ENCODE measurements at regions not wholly inside any gene's neighbourhood (a gene's known extent, or its start where the extent isn't known, plus 50 kb on each side); places are given as distances from the start of the nearest gene placed in this dataset.

- TF ChIP-seq EZH2phosphoT487 (IDR thresholded peaks at IDR 0.05; ENCODE audit: borderline replicate concordance, low read depth, low read length), result no peak
- TF ChIP-seq CTCF (conservative IDR thresholded peaks at IDR 0.05; ENCODE audit: low read length), result no peak
- POLR2A ChIA-PET, result no interaction called here
- H3K36me3 ChIP-seq (ENCODE audit: insufficient read depth, low read length), result no peaks in the 10 kb centered on the region
- H2AFZ ChIP-seq (ENCODE audit: low read length), result no peak overlapping the region
- no TSS peak for BruUV-seq (replicated peaks)
- no peak for DNase-seq (ENCODE audit: low spot score)
- no peaks in the 10 kb centered on the region for H3K4me1 ChIP-seq (ENCODE audit: insufficient read depth, low read length, poor library complexity, severe bottlenecking)
- no peaks in the 10 kb centered on the region for H3K9me2 ChIP-seq (ENCODE audit: insufficient read depth, low read length)
- intact Hi-C loops (cut with micrococcal nuclease; ENCODE audit: unreplicated experiment), result no loop called here
- H3K27ac ChIP-seq (ENCODE audit: low read depth, low read length, poor library complexity, severe bottlenecking), result no peak overlapping the region
- CTCF ChIA-PET (ENCODE audit: unreplicated experiment), result no interaction called here
- H3K9me3 ChIP-seq (ENCODE audit: low read length), result no peaks in the 10 kb centered on the region
- H3K4me2 ChIP-seq (ENCODE audit: low read length), result no peak overlapping the region
- no peaks in the 10 kb centered on the region for H3K79me2 ChIP-seq (ENCODE audit: insufficient read depth, low read depth, low read length)
- no peaks in the 10 kb centered on the region for H4K20me1 ChIP-seq (ENCODE audit: insufficient read depth, low read length)
- H3K4me3 ChIP-seq (ENCODE audit: low read depth, low read length, poor library complexity, severe bottlenecking), result no peak overlapping the region
Measured at GRCh38 chr20:59378396-59378795, 78.0 kb downstream of the EDN3 start.

- CTCF ChIA-PET (ENCODE audit: unreplicated experiment), result no interaction called here
- Histone ChIP-seq H3K4me1 (ENCODE audit: insufficient read depth, low read length, poor library complexity, severe bottlenecking) (no peaks in the 10 kb centered on the region), H3K9me3 (ENCODE audit: low read length) (no peaks in the 10 kb centered on the region), H3K4me3 (ENCODE audit: low read depth, low read length, poor library complexity, severe bottlenecking) (no peak overlapping the region), H4K20me1 (ENCODE audit: insufficient read depth, low read length) (no peaks in the 10 kb centered on the region), H3K79me2 (ENCODE audit: insufficient read depth, low read depth, low read length) (no peaks in the 10 kb centered on the region), H2AFZ (ENCODE audit: low read length) (no peak overlapping the region), H3K27ac (ENCODE audit: low read depth, low read length, poor library complexity, severe bottlenecking) (no peak overlapping the region), H3K9me2 (ENCODE audit: insufficient read depth, low read length) (no peaks in the 10 kb centered on the region), H3K36me3 (ENCODE audit: insufficient read depth, low read length) (no peaks in the 10 kb centered on the region), H3K4me2 (ENCODE audit: low read length) (no peak overlapping the region)
- DNase-seq (ENCODE audit: low spot score), result no peak
- POLR2A ChIA-PET, result no interaction called here
- intact Hi-C loops (cut with micrococcal nuclease; ENCODE audit: unreplicated experiment), result no loop called here
- no TSS peak for BruUV-seq (replicated peaks)
- TF ChIP-seq CTCF (conservative IDR thresholded peaks at IDR 0.05; ENCODE audit: low read length), result no peak
- no peak for TF ChIP-seq EZH2phosphoT487 (IDR thresholded peaks at IDR 0.05; ENCODE audit: borderline replicate concordance, low read depth, low read length)
Measured at GRCh38 chr20:59378966-59379365, 78.6 kb downstream of the EDN3 start.

GRCh38 chr20:59381689-59382088 is 81.3 kb downstream of the EDN3 start:
- Histone ChIP-seq H3K9me3 (ENCODE audit: low read length) (no peaks in the 10 kb centered on the region), H3K27ac (ENCODE audit: low read depth, low read length, poor library complexity, severe bottlenecking) (no peak overlapping the region), H4K20me1 (ENCODE audit: insufficient read depth, low read length) (no peaks in the 10 kb centered on the region), H2AFZ (ENCODE audit: low read length) (no peak overlapping the region), H3K9me2 (ENCODE audit: insufficient read depth, low read length) (no peaks in the 10 kb centered on the region), H3K79me2 (ENCODE audit: insufficient read depth, low read depth, low read length) (no peaks in the 10 kb centered on the region), H3K4me3 (ENCODE audit: low read depth, low read length, poor library complexity, severe bottlenecking) (no peak overlapping the region), H3K4me1 (ENCODE audit: insufficient read depth, low read length, poor library complexity, severe bottlenecking) (no peaks in the 10 kb centered on the region), H3K4me2 (ENCODE audit: low read length) (no peak overlapping the region), H3K36me3 (ENCODE audit: insufficient read depth, low read length) (no peaks in the 10 kb centered on the region)
- DNase-seq (ENCODE audit: low spot score), result no peak
- no peak for TF ChIP-seq CTCF (conservative IDR thresholded peaks at IDR 0.05; ENCODE audit: low read length)
- no peak for TF ChIP-seq EZH2phosphoT487 (IDR thresholded peaks at IDR 0.05; ENCODE audit: borderline replicate concordance, low read depth, low read length)
- ChIA-PET POLR2A (no interaction called here), CTCF (ENCODE audit: unreplicated experiment) (interaction anchor here (0.7 kb wide), 1 partner anchor 287 kb away, joined by 3 read pairs; no protein-coding TSS in a partner anchor)
- no TSS peak for BruUV-seq (replicated peaks)
- intact Hi-C loops (cut with micrococcal nuclease; ENCODE audit: unreplicated experiment), result no loop called here

Data from OCI-LY7 (cell line).